IPS-NIHi7 (cell line): ENCODE measurements at regions not wholly inside any gene's neighbourhood (a gene's known extent, or its start where the extent isn't known, plus 50 kb on each side); places are given as distances from the start of the nearest gene placed in this dataset.
A peak's percentile ranks its signal among the peaks of the same experiment; 100 is the strongest.
"Not testable (repeated sequence)": the region's sequence is repeated elsewhere in the genome, so short reads cannot be mapped to it uniquely, and the experiment has no call there.

Experiments
- DNase-seq: peaks from one replicate; pipeline ENCODE4 v3.0.0; 2012; ENCODE audit warnings: mixed read lengths; ENCODE audit errors: extremely low spot score

- DNase-seq, result no peak
Observed at GRCh38 chr17:70320673-70321345, 151.5 kb downstream of the KCNJ2 start.

- DNase-seq, result no peak
Observed at GRCh38 chr17:70321352-70321751, 152.0 kb downstream of the KCNJ2 start.

- no peak for DNase-seq
Observed at GRCh38 chr17:70323269-70323668, 153.9 kb downstream of the KCNJ2 start.

DNA sequence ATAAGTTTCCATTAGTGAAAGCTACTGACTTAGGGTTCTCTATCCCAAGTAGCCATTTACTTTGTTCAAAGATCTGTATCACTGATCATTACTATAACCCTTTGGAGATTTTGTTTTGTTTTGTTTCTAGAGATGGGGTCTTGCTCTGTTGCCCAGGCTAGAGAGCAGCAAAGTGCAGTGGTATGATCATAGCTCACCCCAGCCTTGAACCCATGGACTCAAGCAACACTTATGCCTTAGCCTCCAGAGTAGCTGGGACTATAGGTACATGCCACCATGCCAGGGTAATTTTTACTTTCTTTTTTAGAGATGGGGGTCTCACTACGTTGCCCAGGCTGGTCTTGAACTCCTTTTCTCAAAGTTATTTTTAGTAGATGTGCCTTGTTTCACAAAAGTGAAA lies 154.7 kb downstream of the KCNJ2 start:
- DNase-seq, result no peak

DNA sequence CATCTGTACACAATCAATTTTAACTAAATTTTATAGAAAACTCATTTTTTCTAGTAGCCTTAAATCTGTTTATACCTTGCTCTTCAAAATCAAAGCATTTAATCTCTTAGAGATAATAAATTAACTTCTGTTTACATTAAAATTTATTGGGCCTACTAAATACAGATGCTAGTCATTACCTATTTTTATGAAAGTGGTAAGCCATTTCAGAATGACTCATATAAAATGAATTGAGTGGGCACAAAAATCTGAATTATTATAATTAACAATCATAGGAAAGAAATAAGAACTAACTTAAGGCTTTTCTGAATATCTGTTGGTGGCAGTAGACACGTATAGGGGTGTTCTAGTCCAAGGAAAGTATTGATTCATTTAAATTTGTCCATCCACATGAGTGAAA lies 157.9 kb downstream of the KCNJ2 start:
- DNase-seq, result no peak

DNA sequence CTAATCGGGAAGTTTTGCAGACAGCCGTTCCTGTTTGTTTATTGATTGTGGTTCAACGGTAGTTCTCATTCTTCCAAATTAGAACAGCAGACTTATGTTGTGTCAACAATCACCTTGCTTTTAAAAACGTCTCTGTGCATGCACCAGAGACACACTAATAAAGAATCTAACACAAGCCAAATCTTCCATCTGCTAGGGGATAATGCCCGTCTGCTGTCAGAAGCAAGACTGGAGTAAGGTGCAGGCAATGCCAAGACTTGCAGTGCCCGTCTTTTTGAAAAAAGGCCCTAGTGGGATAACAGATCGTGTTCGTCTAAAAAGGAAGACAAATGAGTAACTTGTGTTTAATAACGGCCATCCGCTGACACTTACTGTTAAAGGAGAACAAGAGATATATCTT lies 158.4 kb downstream of the KCNJ2 start:
- DNase-seq, result no peak

DNA sequence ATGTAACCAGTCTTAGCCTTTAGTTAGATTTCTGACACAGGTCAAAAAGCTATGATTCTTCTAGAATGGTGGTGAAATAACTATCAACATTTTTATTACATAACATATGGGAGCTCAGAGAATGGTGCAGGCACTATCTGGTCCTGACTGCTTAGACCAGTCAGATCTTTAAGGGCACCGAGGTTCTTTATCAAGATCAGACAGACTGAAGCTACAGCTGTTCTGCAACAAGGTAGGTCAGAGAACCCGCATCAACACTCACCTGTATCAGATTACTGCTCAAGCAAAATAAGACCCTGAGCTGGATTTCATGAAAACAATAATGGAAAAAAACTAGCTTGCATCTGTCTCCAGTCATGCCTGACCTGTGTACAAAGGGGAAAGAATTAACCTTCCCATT lies 160.4 kb downstream of the KCNJ2 start:
- no peak for DNase-seq

GRCh38 chr17:70331066-70331465 lies 161.7 kb downstream of the KCNJ2 start:
- DNase-seq, result not testable (repeated sequence)

DNA sequence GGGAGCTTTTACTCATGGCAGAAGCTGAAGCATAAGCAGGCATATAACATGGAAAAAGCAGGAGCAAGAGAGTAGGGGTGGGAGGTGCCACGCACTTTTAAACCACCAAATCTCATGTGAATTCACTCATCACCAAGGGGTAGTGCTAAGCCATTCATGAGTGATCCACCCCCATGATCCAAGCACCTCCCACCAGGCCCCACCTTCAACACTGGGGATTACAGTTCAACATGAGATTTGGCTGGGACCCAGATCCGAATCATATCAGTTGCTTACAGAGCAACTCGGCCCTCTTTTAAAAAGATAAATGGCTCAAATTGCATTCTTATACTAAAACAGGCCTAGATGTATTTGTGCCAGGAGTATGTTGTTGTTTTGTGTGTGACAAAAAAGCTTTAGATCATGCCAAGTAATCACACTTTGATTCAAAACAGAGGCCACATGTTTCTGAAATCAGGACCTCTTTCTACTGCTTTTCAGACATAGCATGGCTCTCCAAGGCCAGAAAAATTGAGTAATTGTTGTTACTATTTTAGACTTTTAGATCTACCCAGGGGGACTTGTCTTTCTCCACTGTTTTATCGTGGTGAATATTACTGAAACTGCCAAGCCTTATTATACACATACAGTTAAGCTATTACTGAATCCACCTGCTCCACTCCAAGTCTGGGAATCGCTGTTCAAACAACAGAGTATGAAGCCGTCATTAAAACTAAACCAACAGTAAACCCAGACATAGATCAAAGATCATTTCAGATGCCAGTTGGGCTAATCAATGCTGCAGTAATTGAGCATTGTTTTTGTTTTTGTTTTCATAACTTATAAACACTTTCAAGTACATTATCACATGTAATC lies 163.3 kb downstream of the KCNJ2 start:
- no peak for DNase-seq

GRCh38 chr17:70336411-70336810 lies 167.1 kb downstream of the KCNJ2 start:
- no peak for DNase-seq

DNA sequence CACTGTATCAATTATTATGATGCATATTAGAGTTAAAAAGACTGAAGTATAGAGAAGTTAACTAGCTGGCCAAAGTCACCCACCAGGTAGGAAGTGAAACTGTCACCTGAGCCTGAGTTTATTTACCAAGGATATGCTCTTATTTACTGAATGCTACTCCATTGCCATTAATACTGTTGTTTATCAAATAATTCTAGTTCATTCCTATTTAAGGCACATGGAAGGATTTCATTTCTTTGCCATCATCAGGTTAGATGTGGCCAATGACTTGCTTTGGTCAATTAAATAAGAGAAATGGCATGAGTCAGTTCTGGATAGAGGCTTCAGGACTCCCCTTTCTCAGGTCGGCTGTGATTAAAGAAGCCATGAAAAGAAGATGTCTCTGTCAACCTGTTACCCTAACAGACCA lies 169.6 kb downstream of the KCNJ2 start:
- DNase-seq, result no peak

DNA sequence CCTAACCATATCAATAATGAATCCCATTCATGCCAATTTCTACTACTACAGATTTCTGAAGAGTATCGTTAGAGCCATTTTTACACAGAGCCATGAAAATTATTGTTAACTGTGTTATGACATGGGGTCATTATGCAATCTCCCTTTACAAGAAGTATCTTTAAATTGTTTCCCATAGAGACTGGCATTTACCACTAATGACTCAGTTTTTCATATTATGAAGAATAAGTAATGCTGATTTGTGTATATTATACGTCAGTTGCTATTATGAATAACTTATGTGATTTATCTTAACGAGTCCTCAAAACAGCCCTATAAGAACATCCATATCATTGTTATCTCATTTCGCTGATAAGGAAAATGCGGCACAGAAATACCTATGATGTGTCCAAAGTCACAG lies 173.8 kb downstream of the KCNJ2 start:
- no peak for DNase-seq

- DNase-seq, result no peak
Observed at GRCh38 chr17:70344386-70345060, 175.2 kb downstream of the KCNJ2 start.

GRCh38 chr17:70345061-70345460 lies 175.7 kb downstream of the KCNJ2 start:
- no peak for DNase-seq

DNA sequence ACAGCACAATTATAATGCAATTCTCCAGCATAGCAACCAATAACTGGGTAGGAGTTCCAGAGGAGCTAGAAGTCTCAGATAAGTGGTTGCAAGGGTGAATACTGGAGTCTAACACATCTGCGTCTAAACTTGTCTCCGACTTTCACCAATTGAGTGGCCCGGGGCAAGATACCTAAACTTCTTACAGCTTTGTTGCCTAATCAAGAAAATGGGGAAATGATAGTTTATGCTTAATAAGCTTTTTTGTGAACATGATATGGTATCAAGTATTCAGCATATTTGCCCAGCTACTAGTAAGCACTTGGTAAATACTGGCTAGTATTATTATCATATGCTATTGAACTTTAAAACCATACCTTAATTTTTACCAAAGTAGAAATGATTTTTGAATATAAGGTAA lies 183.5 kb downstream of the KCNJ2 start:
- DNase-seq, result no peak

- DNase-seq, result no peak
Observed at GRCh38 chr17:70353408-70354092, 184.2 kb downstream of the KCNJ2 start.

GRCh38 chr17:70355185-70355584 lies 185.9 kb downstream of the KCNJ2 start:
- no peak for DNase-seq

GRCh38 chr17:70357190-70357589 lies 187.9 kb downstream of the KCNJ2 start:
- no peak for DNase-seq

DNA sequence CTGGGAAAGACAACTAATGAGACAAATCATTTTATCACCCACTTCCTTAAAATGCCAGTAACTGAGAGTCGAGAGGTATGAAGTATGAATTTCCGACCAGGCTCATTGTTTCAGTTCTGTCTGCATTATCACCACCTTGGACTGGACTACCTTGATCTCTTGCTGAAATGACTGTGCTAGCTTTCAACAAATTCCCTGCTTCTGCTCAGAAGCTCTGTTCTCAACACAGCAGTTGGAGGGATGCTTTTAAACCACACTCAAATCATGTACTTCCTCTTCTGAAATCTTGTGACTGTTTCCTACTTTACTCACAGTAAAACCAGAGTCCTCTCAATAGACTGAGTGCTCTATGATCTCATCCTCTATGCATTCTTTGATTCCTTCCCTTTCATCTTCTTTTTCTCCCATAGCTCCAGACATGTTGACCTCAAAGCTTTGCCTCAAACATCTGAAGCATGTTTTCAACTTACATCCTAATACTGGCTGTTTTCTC lies 195.8 kb downstream of the KCNJ2 start:
- DNase-seq, result no peak

DNA sequence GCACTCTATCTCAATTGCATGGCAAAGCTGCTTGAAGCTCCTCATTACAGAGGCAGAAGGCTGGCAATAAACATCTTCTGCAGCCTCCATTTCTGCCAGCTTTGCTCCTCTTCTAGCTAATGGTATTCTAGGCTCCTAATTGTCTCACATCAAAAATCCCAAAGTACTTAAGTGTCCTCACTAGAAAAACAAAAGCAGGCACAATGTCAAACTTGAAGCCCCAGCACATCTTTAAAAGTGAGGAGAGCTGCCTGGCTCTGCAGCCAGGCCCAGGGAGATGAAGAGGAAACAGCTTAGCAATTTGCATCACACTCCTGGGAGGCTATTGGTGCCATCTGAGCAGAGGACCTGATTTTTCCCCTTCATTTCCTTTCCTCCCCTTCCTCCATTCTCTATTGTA lies 197.1 kb downstream of the KCNJ2 start:
- DNase-seq, result peak; percentile 30

- DNase-seq, result no peak
Observed at GRCh38 chr17:70368011-70368410, 198.7 kb downstream of the KCNJ2 start.

DNA sequence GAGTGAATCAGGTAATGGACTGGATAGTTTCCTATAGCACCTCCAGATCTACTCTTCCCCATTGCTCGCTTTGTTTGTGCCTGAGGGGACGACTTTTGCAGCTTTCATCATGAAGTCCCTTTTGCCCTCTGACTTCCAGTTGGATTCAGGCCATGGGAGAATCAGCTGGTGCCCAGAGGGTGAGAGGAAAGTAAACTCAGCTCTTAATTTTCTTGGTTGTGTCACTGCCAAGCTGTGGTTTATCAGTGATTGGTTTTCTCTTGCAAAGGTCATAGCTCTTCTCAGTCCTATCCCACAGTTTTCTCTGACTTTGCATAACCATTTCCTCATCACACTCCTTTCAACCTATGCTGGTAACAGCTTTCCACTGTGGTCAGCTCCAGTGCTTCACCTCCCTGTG lies 200.1 kb downstream of the KCNJ2 start:
- no peak for DNase-seq
